ENCODE measurements at regions not wholly inside any gene's neighbourhood (a gene's known extent, or its start where the extent isn't known, plus 50 kb on each side); places are given as distances from the start of the nearest gene placed in this dataset.

GRCh38 chr4:149973181-149973580 lies 105.1 kb upstream of the DCLK2 start (continued):
- TF ChIP-seq, protein P1, sequence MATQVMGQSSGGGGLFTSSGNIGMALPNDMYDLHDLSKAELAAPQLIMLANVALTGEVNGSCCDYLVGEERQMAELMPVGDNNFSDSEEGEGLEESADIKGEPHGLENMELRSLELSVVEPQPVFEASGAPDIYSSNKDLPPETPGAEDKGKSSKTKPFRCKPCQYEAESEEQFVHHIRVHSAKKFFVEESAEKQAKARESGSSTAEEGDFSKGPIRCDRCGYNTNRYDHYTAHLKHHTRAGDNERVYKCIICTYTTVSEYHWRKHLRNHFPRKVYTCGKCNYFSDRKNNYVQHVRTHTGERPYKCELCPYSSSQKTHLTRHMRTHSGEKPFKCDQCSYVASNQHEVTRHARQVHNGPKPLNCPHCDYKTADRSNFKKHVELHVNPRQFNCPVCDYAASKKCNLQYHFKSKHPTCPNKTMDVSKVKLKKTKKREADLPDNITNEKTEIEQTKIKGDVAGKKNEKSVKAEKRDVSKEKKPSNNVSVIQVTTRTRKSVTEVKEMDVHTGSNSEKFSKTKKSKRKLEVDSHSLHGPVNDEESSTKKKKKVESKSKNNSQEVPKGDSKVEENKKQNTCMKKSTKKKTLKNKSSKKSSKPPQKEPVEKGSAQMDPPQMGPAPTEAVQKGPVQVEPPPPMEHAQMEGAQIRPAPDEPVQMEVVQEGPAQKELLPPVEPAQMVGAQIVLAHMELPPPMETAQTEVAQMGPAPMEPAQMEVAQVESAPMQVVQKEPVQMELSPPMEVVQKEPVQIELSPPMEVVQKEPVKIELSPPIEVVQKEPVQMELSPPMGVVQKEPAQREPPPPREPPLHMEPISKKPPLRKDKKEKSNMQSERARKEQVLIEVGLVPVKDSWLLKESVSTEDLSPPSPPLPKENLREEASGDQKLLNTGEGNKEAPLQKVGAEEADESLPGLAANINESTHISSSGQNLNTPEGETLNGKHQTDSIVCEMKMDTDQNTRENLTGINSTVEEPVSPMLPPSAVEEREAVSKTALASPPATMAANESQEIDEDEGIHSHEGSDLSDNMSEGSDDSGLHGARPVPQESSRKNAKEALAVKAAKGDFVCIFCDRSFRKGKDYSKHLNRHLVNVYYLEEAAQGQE (IDR thresholded peaks at IDR 0.05; ENCODE audit: borderline replicate concordance): no peak
- TF ChIP-seq, protein P1 (CRISPR knock-in tag; IDR thresholded peaks at IDR 0.05; ENCODE audit: low read depth): no peak
- TF ChIP-seq ZNF740 (CRISPR knock-in tag; IDR thresholded peaks at IDR 0.05) (no peak), ZNF740 (tag; IDR thresholded peaks at IDR 0.05) (no peak)

Data from K562 (cell line).